K562 (cell line): ENCODE measurements at regions not wholly inside any gene's neighbourhood (a gene's known extent, or its start where the extent isn't known, plus 50 kb on each side); places are given as distances from the start of the nearest gene placed in this dataset.

Experiments
- ATAC-seq: fragments of 200-7000 bp; cut with Tn5 transposase; 3 replicates; pipeline ENCODE4 v1.9.1; 2020; ENCODE audit warnings: moderate library complexity
- BruUV-seq: library from RNA; stranded (reverse); fragments of 400-500 nt; replicated peaks from 2 replicates; lab custom pipeline; 2021; lab: Mats Ljungman, UMichigan
- CTCF ChIA-PET: fragments of 300-600 bp; formaldehyde crosslinking; extraction: SDS; loops from one replicate; lab custom pipeline; 2021; ENCODE audit warnings: low intra/inter-chr PET ratio; lab: Yijun Ruan, JAX
- POLR2A ChIA-PET: fragments of 300-600, 350-650 bp; sonication (Branson Sonifier 250); formaldehyde crosslinking; extraction: SDS; loops from one replicate; lab custom pipeline; 2021; ENCODE audit warnings: antibody characterized with exemption, inconsistent platforms; lab: Yijun Ruan, JAX
- DNase-seq, 4 experiments: peaks; one replicate each; pipeline versions ENCODE4 v3.0.0 to v3.0.0-alpha.2; 2011 to 2018; ENCODE audit warnings: low spot score in 3 of 4, mixed read lengths in 3 of 4; ENCODE audit errors: extremely low read depth in 1 of 4
- FAIRE-seq: peaks from 2 replicates; lab custom pipeline; 2011; peaks lifted over from hg19 to GRCh38; lab: Jason Lieb, UNC
- H2AFZ ChIP-seq: 2 replicates; pipeline ENCODE4 v1.6.0; 2011; ENCODE audit warnings: low read depth, low read length, control low read depth, inconsistent platforms
- H3K27ac ChIP-seq: fragments of 200-600 bp; 3 replicates; pipeline ENCODE4 v1.8.0; 2011; ENCODE audit warnings: low read depth, mild to moderate bottlenecking, control low read depth, inconsistent platforms, low read length, moderate library complexity, mixed read lengths; ENCODE audit errors: extremely low read depth
- H3K27me3 ChIP-seq, 2 experiments: fragments of 300-600 bp in 1 of 2; 2 replicates in 1 of 2; 3 replicates in 1 of 2; pipeline versions ENCODE4 v1.6.0 to v1.8.0; 2011; ENCODE audit warnings: inconsistent platforms in 2 of 2, low read length in 2 of 2, mild to moderate bottlenecking in 1 of 2, mixed read lengths in 1 of 2, moderate library complexity in 1 of 2; ENCODE audit not compliant: control insufficient read depth in 2 of 2, insufficient read depth in 2 of 2
- H3K36me3 ChIP-seq: fragments of 300-600 bp; 3 replicates; pipeline ENCODE4 v1.8.0; 2011; ENCODE audit warnings: mild to moderate bottlenecking, low read length, inconsistent platforms; ENCODE audit not compliant: control insufficient read depth, insufficient read depth
- H3K4me1 ChIP-seq, 2 experiments: fragments of 200-600 bp in 1 of 2; replicated peaks in 1 of 2; 2 replicates in 1 of 2; 3 replicates in 1 of 2; pipeline versions ENCODE4 v1.5.1 to v1.8.0; 2011; ENCODE audit warnings: inconsistent platforms in 2 of 2, low read length in 2 of 2, mild to moderate bottlenecking in 1 of 2, mixed read lengths in 1 of 2, moderate library complexity in 1 of 2; ENCODE audit not compliant: control insufficient read depth in 2 of 2, insufficient read depth in 2 of 2
- H3K4me2 ChIP-seq: 2 replicates; pipeline ENCODE4 v1.6.1; 2011; ENCODE audit warnings: low read length, control low read depth, inconsistent platforms, mixed read lengths; ENCODE audit not compliant: insufficient read depth
- H3K4me3 ChIP-seq: fragments of 200-600 bp; sonication (generic), shearing (Covaris generic); 2 replicates; pipeline ENCODE4 v1.5.1; 2016; ENCODE audit warnings: control low read depth, inconsistent platforms
- H3K79me2 ChIP-seq: fragments of 200-600 bp; 3 replicates; pipeline ENCODE4 v1.8.0; 2011; ENCODE audit warnings: low read length, inconsistent platforms; ENCODE audit not compliant: control insufficient read depth, insufficient read depth
- H3K9ac ChIP-seq, 2 experiments: 2 replicates each; pipeline versions ENCODE4 v1.6.0 to v1.6.1; 2011; ENCODE audit warnings: low read depth in 2 of 2, low read length in 2 of 2, control low read depth in 1 of 2, inconsistent platforms in 1 of 2, mild to moderate bottlenecking in 1 of 2, mixed read lengths in 1 of 2; ENCODE audit not compliant: insufficient read depth in 1 of 2
- H3K9me1 ChIP-seq: one replicate; pipeline ENCODE4 v1.6.0; 2011; ENCODE audit warnings: inconsistent platforms, mild to moderate bottlenecking, low read length, moderate library complexity; ENCODE audit not compliant: control insufficient read depth, insufficient read depth
- H3K9me3 ChIP-seq: replicated peaks from 2 replicates; pipeline ENCODE4 v1.5.1; 2011; ENCODE audit warnings: low read depth, low read length, inconsistent platforms; ENCODE audit not compliant: control insufficient read depth, insufficient read depth
- H4K20me1 ChIP-seq: replicated peaks from 2 replicates; pipeline ENCODE4 v1.6.1; 2011; ENCODE audit warnings: low read length, inconsistent platforms, mixed read lengths; ENCODE audit not compliant: control insufficient read depth, insufficient read depth
- ATF6 ChIP-seq: sonication (generic); formaldehyde crosslinking; IDR thresholded peaks from 2 replicates; pipeline ENCODE4 v1.4.0; 2020; ENCODE audit warnings: mild to moderate bottlenecking, missing genetic modification reagents
- CLOCK ChIP-seq: fragments of 250-450 bp; sonication (Bioruptor Pico); IDR thresholded peaks from 2 replicates; pipeline ENCODE4 v1.4.0; 2020; ENCODE audit warnings: mild to moderate bottlenecking, moderate library complexity, borderline replicate concordance
- FUS ChIP-seq: fragments of 200-400 bp; formaldehyde crosslinking; optimal IDR thresholded peaks from 2 replicates; pipeline ENCODE3; 2017; ENCODE audit warnings: low read depth, low read length
- GATAD2A ChIP-seq: fragments of 450-650 bp; IDR thresholded peaks from 2 replicates; pipeline ENCODE4 v1.6.1; 2017
- GTF2B ChIP-seq: IDR thresholded peaks from 2 replicates; pipeline ENCODE4 v1.6.1; 2011; ENCODE audit not compliant: insufficient read length; ENCODE audit errors: extremely low read depth
- JUNB ChIP-seq: fragments of 450-650 bp; formaldehyde crosslinking; conservative IDR thresholded peaks from 2 replicates; pipeline ENCODE4 v1.4.0; 2020; ENCODE audit warnings: mild to moderate bottlenecking
- KLF10 ChIP-seq: fragments of 250-450 bp; sonication (Bioruptor Pico); IDR thresholded peaks from 2 replicates; pipeline ENCODE4 v1.6.1; 2021; ENCODE audit warnings: matching md5 sums
- MYBL2 ChIP-seq, 2 experiments: fragments of 450-650 bp in 1 of 2; sonication (generic) in 1 of 2; formaldehyde crosslinking in 1 of 2; IDR thresholded peaks; 2 replicates each; pipeline versions ENCODE4 v1.6.1 to v1.8.1; 2017 to 2022; ENCODE audit warnings: borderline replicate concordance in 1 of 2, inconsistent platforms in 1 of 2, low read depth in 1 of 2, mild to moderate bottlenecking in 1 of 2, missing genetic modification reagents in 1 of 2, moderate library complexity in 1 of 2
- NEUROD1 ChIP-seq: fragments of 150-350 bp; IDR thresholded peaks from 2 replicates; pipeline ENCODE4 v1.6.1; 2014; ENCODE audit warnings: borderline replicate concordance, low read length, low read depth; ENCODE audit not compliant: partially characterized antibody
- NFATC3 ChIP-seq: fragments of 450-650 bp; IDR thresholded peaks from 2 replicates; pipeline ENCODE4 v1.6.1; 2017; ENCODE audit warnings: mild to moderate bottlenecking
- PHF8 ChIP-seq: fragments of 200-600 bp; sonication (generic); IDR thresholded peaks from 2 replicates; pipeline ENCODE4 v1.6.1; 2012; ENCODE audit warnings: mixed run types, mild to moderate bottlenecking, inconsistent platforms, low read length, moderate library complexity, borderline replicate concordance
- RAD21 ChIP-seq, 2 experiments: fragments of 250-450 bp in 1 of 2; fragments of 450-650 bp in 1 of 2; sonication (Bioruptor Pico) in 1 of 2; formaldehyde crosslinking in 1 of 2; IDR thresholded peaks in 1 of 2; conservative IDR thresholded peaks in 1 of 2; 2 replicates each; pipeline versions ENCODE4 v1.4.0 to v1.8.0; 2020 to 2022; ENCODE audit warnings: mild to moderate bottlenecking in 2 of 2, moderate library complexity in 1 of 2
- SETDB1 ChIP-seq: IDR thresholded peaks from one replicate; pipeline ENCODE4 v1.6.1; 2012; ENCODE audit warnings: low read length, control low read depth, inconsistent platforms
- SPI1 ChIP-seq: IDR thresholded peaks from 2 replicates; pipeline ENCODE4 v1.6.1; 2011; ENCODE audit warnings: low read depth, low read length, control low read depth, borderline replicate concordance
- STAG1 ChIP-seq: sonication (generic); formaldehyde crosslinking; IDR thresholded peaks from 2 replicates; pipeline ENCODE4 v1.5.0; 2020; ENCODE audit warnings: missing genetic modification reagents, borderline replicate concordance
- ZNF197 ChIP-seq: fragments of 200-800 bp; sonication (Bioruptor generic); IDR thresholded peaks from 2 replicates; pipeline ENCODE4 v1.6.1; 2016; ENCODE audit warnings: low read depth, missing genetic modification characterization, missing compliant biosample characterization
- ZNF354B ChIP-seq: fragments of 250-450 bp; sonication (Bioruptor Pico); IDR thresholded peaks from 2 replicates; pipeline ENCODE4 v1.4.0; 2020
- ZNF717 ChIP-seq: fragments of 250-450 bp; sonication (Bioruptor Pico); IDR thresholded peaks from 2 replicates; pipeline ENCODE4 v1.5.0; 2021
- ZNF785 ChIP-seq: fragments of 250-450 bp; sonication (Bioruptor Pico); IDR thresholded peaks from 2 replicates; pipeline ENCODE4 v1.4.0; 2020; ENCODE audit warnings: mild to moderate bottlenecking
- WGBS: fragments of 100-300 bp; shearing (Covaris generic); methylation state at CpG from one replicate; pipeline ENCODE4 v1.1.6; 2016; ENCODE audit warnings: low coverage, mixed read lengths; ENCODE audit not compliant: insufficient coverage; ENCODE audit errors: missing lambda C conversion rate; 5-methylcytosine and 5-hydroxymethylcytosine counted together
- in situ Hi-C: fragments of 300-500 bp; cut with MboI; formaldehyde crosslinking; loops from 4 replicates; pipeline ENCODE4 v1.15.0; 2018; ENCODE audit warnings: inconsistent platforms, mixed read lengths
- intact Hi-C: fragments of 100-400 bp; cut with micrococcal nuclease; formaldehyde crosslinking; loops from 2 replicates; pipeline ENCODE4 v1.14.2; 2022

- no peaks in the 10 kb centered on the region for H3K9me1 ChIP-seq
- H3K27me3 ChIP-seq: no peaks in the 10 kb centered on the region
- BruUV-seq: no TSS peak
- FAIRE-seq (no peak), DNase-seq (no peak), ATAC-seq (no peak)
- peaks cover 3% of the 10 kb centered on the region; the same call in 1 of the 2 replicates for H3K9me3 ChIP-seq
- no peak overlapping the region for H3K9ac ChIP-seq
- no peaks in the 10 kb centered on the region for H3K4me1 ChIP-seq
- in situ Hi-C loops: no loop called here
- H3K4me2 ChIP-seq: no peak overlapping the region
- no peak overlapping the region for H2AFZ ChIP-seq
- ChIA-PET POLR2A (interaction anchor here (0.6 to 0.7 kb wide), 2 partner anchors 9 to 100 kb away, joined by 3 read pairs; no protein-coding TSS in a partner anchor), CTCF (no interaction called here)
- 0% methylated on average over 4 of the region's 4 CpGs for WGBS
- H3K4me3 ChIP-seq: no peak overlapping the region
- no peaks in the 10 kb centered on the region for H3K79me2 ChIP-seq
- no peaks in the 10 kb centered on the region for H3K36me3 ChIP-seq
- intact Hi-C loops: no loop called here
- H3K27ac ChIP-seq: no peak overlapping the region
- no peaks in the 10 kb centered on the region for H4K20me1 ChIP-seq
- no peak for TF ChIP-seq KLF10 (CRISPR knock-in tag)
- TF ChIP-seq ZNF717 (CRISPR knock-in tag): no peak
- no peak for TF ChIP-seq RAD21 (CRISPR knock-in tag; conservative IDR thresholded peaks at IDR 0.05 in 1 of 2, IDR thresholded peaks at IDR 0.05 in 1 of 2)
- TF ChIP-seq SPI1: no peak
- no peak for TF ChIP-seq NEUROD1
- no peak for TF ChIP-seq ZNF354B (CRISPR knock-in tag)
- no peak for TF ChIP-seq FUS
- no peak for TF ChIP-seq ATF6 (CRISPR knock-in tag)
- no peak for TF ChIP-seq PHF8
- no peak for TF ChIP-seq ZNF197 (CRISPR knock-in tag)
- no peak for TF ChIP-seq STAG1
- TF ChIP-seq NFATC3: no peak
- no peak for TF ChIP-seq SETDB1
- no peak for TF ChIP-seq CLOCK (CRISPR knock-in tag)
- no peak for TF ChIP-seq JUNB (CRISPR knock-in tag)
- no peak for TF ChIP-seq MYBL2 (IDR thresholded peaks at IDR 0.05; ENCODE audit: low read depth)
- TF ChIP-seq MYBL2 (CRISPR knock-in tag; IDR thresholded peaks at IDR 0.05; ENCODE audit: borderline replicate concordance): no peak
- TF ChIP-seq GTF2B: no peak
- TF ChIP-seq ZNF785 (CRISPR knock-in tag): no peak
- no peak for TF ChIP-seq GATAD2A
These were observed 108.4 kb upstream of the FAM3C start for GRCh38 chr7:121504482-121504881.
